CD4-positive, alpha-beta T cell treated with Interleukin-1 beta for 1 hour (primary cell): ENCODE measurements at regions not wholly inside any gene's neighbourhood (a gene's known extent, or its start where the extent isn't known, plus 50 kb on each side); places are given as distances from the start of the nearest gene placed in this dataset.

Experiments used
- DNase-seq, 2 donors: peaks; one replicate each; pipeline ENCODE4 v3.0.0-alpha.2; 2020 to 2022

GRCh38 chr15:93141371-93141794, 52.4 kb upstream of the RGMA start:
- DNase-seq, result peak; percentile 16 to 38

GRCh38 chr15:93139436-93139835, 50.4 kb upstream of the RGMA start:
- DNase-seq, result no peak

- no peak for DNase-seq
Measured at GRCh38 chr15:93138681-93139250, 49.8 kb upstream of the RGMA start.
